CD4-positive, alpha-beta T cell treated with Interleukin-17A for 1 hour (primary cell): ENCODE measurements at regions not wholly inside any gene's neighbourhood (a gene's known extent, or its start where the extent isn't known, plus 50 kb on each side); places are given as distances from the start of the nearest gene placed in this dataset.

ENCODE experiments used
- DNase-seq: peaks from one replicate; pipeline ENCODE4 v3.0.0-alpha.2; 2020

- DNase-seq = no peak
These were observed 208.5 kb upstream of the PDE10A start for GRCh38 chr6:165871571-165871970.

- DNase-seq = no peak
These were observed 206.5 kb upstream of the PDE10A start for GRCh38 chr6:165869526-165869925.

DNA sequence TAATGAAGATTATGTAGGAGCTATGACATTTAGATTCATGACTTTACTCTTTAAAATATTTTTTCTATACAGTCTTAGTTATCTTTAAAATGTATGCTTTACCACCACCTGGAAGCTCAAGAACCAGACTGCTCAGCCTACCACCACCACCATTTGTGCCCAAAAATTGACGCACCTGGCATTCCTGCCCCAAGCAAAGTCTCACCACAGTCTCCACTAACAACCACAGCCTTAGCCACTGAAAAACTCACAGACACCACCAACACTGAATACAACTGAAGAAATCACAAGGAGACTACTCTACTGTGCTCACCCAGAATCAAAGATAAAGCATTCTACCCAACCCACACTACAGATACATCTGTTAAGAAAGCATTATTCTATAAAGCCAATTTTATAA, 201.9 kb upstream of the PDE10A start:
- no peak for DNase-seq

- DNase-seq = no peak
These were observed 201.2 kb upstream of the PDE10A start for GRCh38 chr6:165864218-165864617.

GRCh38 chr6:165863801-165864200, 200.8 kb upstream of the PDE10A start:
- no peak for DNase-seq

GRCh38 chr6:165862813-165863212, 199.8 kb upstream of the PDE10A start:
- no peak for DNase-seq

GRCh38 chr6:165861226-165861625, 198.2 kb upstream of the PDE10A start:
- no peak for DNase-seq

DNA sequence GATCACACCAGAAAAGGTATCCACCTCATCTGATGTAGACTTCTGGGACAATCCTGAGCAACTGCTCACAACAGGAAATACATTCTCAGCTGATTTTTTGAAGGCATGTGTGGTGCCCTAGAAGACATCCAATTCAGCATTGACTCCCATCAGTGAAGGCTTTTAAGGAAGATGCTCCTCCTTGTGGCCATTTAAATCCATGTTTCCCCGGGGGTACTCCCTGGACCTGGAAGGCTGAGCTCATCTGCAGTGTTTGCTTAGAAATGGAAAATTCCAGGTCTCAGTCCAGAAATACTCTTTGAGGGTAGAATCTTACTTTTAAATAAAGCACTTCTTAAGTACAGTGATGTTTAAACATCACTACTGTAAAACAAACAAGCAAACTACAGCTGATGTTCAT, 195.5 kb upstream of the PDE10A start:
- no peak for DNase-seq

- no peak for DNase-seq
These were observed 192.8 kb upstream of the PDE10A start for GRCh38 chr6:165855856-165856255.

DNA sequence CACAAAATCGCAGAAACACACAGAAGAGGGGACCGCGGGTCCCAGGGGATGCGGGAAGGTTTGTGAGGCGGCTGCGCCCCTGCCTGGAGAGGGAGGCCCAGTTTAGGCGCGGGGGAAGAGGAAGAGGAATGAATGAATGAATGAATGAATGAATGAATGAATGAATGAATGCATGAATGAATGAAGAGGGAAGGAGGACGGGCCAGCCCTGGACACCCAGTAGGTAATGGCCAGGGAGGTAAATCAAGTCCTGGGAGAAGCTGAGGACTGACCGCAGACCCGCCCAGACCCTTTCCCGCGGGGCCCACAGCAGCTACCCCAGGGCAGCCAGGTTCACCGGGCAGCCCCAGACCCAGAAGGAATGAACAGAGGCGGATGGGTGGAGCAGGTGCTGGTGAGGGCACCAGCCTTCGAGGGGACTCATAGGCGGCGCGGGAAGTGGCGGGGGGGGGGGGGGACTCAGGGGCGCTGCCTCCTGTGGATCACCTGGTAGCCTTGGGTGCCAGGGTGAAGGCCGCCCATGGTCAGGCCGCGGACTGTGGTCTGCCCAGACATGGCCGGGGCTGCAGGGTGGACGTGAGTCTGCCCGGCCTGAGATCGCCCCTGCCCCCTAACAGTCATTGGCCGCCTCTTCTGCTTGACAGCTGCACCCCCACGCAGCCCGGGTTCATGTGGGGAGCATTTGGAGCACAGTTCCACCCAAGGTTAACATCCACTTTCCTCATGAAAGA, 192.0 kb upstream of the PDE10A start:
- no peak for DNase-seq

DNA sequence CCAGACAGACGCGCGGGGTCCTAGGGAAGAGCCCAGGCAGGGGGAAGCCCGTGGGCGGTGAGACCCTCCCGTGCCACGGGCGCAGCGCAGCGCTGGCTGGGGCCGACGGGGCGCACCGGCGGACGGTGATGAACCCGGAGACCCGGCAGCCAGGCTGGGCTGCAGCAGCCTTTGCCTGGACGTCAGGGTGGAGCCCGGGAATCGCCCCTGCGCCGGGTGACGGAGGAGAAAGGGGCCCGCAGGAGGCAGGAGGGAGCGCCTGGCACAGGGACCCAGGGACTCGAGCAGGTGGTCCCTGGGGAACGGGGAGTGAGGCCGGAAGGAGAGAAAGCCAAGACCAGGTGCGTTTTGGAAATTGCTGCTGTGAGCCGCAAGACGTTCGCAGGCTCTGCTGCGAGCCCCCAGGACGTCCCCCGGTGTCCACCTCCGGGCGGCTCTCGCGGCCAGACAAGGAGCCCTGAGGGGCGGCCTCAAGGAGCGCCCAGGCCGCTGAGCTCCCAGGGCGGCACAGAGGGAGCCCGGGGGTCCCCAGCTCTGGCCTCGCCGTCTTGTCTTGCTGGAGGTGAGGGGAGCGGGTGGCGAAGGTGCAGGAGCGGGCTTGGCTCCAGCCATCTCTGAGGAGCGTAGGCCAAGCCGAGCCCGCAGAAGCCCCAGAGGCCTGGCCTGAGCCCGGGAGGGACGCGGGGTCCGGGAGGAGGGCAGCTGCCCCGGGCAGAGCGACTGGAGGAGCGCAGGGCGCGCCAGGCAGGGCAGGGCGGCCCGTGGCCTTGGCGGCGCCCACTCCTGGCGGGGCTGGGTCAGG, 191.2 kb upstream of the PDE10A start:
- no peak for DNase-seq

- DNase-seq = no peak
These were observed 189.6 kb upstream of the PDE10A start for GRCh38 chr6:165852676-165853075.

GRCh38 chr6:165850434-165851019, 187.5 kb upstream of the PDE10A start:
- DNase-seq = peak; percentile 43

DNA sequence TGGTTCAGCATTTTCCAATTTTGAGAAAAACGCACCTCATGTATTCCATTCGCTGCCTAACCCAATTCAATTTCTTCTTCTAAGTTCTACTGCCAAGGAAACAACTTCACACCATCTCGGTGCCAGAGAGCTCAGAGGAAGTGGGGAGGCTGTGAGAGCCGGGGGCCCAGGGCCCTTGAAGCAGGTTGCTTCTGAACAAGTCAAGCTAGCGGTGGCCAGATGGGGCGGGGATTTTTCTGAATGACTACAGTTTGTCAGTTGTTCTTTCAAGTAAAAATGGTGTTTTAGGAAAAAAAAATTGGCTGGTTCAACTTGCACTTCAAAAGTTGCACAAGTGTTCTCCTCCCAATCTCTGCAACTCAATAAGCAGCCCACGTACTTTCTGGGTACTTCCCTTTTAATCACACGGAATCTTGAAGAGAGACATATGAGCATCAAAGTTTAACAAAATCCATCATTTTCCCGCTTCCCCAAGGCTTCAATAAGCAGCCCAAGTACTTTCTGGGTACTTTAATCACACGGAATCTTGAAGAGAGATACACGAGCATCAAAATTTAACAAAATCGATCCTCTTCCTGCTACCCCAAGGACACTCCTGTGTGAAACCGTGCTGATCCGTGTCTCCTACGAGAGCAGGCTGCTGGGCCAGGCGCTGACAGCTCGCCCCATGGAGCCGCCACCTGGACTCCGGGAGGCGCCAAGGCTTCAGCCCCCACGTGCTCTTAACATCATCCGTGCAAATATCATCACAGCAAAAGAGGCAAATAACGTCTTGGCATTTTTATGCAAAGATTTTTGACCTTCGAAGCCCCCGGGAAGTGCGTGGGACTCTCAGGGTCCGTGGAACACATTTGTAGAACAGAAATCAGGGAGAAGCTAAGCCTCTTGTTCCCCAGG, 186.7 kb upstream of the PDE10A start:
- no peak for DNase-seq

DNA sequence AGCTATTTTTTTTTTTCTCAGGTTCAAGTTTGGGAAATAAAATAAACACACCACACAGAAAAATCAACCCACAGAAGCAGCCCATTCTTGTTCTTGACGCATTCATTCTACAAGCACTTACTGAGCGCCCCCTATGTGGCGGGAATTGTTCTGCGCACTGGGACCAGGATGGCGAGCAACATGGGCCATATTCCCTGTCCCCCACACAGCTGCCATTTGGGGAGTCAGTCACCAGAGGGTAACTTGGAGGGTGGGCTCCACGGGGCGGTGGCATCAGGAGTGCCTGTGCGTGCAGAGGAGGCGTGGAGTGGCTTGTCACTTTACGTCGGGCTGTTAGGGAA, 185.0 kb upstream of the PDE10A start:
- DNase-seq = no peak

DNA sequence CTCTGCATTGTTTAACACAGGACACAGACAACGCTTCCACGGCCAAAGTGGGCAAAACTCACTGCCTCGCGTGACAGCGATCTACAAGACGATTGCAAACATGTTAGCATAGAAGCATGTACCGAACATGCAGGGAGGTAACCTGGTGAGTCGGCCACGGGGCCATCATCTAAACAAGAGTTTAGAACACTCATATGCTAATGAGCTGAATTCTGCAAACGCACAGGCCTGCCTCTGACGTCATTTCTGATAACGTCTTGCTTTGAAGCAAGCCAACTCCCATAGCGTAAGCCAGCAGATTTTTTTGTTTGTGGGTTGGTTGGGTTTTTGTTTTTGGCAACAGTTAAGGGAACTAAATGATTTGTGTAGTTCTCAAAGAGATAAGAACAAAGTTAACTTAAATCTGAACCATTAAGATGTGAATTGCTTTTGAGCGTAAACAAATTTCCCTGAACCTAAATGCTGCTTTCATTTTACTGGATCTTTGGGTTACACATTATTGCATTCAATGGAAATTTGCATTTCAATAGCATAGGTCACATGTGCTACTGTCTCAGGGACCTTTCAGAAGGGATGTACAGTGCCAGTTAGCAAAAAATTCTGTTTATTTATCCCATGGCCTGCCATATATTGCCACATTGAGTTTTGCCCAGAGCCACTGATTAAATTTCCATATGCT, 184.5 kb upstream of the PDE10A start:
- DNase-seq = no peak

GRCh38 chr6:165846123-165846966, 183.3 kb upstream of the PDE10A start:
- no peak for DNase-seq

DNA sequence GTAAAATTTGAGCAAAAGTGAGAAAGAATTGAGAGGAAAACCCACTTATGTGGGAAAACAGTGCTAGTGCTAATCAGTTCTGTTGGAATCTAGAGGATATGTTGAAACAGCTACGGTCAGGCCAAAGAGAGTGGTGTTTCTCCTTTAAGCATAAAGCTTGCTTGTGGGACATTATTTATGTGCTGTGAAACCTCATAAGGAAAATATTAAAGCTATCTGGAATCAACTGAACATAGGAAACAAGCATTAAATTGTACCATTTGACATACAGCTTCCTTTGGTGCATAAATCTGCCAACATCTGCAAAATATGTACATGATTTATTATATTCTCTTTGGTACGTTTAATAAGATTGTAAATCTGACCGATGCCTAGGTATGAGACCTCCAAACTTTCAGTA, 182.5 kb upstream of the PDE10A start:
- no peak for DNase-seq

GRCh38 chr6:165844801-165845364, 181.8 kb upstream of the PDE10A start:
- no peak for DNase-seq

DNA sequence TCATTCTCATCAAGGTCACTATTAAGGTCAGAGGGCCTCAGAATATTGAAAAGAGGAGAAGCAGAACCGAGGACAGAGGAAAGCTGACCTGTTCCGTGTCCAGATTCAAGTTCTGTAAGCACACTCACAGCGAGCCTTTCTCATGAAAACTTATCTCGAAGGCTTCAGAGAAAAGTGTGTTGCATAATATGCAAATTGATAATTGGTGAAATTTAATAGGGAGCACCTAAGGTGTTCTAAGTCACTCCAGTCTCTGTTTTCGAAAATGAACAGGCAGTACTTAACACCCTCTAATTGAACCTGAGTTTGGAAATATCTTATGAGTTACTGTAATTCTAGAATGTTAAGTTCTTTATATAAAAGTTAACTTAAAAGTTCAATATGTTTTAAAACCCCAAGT, 181.2 kb upstream of the PDE10A start:
- no peak for DNase-seq

GRCh38 chr6:165843568-165844113, 180.6 kb upstream of the PDE10A start:
- no peak for DNase-seq
